ENCODE measurements at regions not wholly inside any gene's neighbourhood (a gene's known extent, or its start where the extent isn't known, plus 50 kb on each side); places are given as distances from the start of the nearest gene placed in this dataset.

- TF ChIP-seq CTCF (conservative IDR thresholded peaks at IDR 0.05) (no peak), ZFX (IDR thresholded peaks at IDR 0.05) (no peak)
- H3K27ac ChIP-seq = no peak overlapping the region
Observed at GRCh38 chr18:60199505-60199904, 173.1 kb downstream of the MC4R start.

- no peak overlapping the region for H3K27ac ChIP-seq
- TF ChIP-seq ZFX (IDR thresholded peaks at IDR 0.05) (no peak), CTCF (conservative IDR thresholded peaks at IDR 0.05) (no peak)
Observed at GRCh38 chr18:60197671-60198462, 174.7 kb downstream of the MC4R start.

- TF ChIP-seq ZFX (IDR thresholded peaks at IDR 0.05) (no peak), CTCF (conservative IDR thresholded peaks at IDR 0.05) (no peak)
- no peak overlapping the region for H3K27ac ChIP-seq
Observed at GRCh38 chr18:60196836-60197606, 175.6 kb downstream of the MC4R start.

- no peak overlapping the region for H3K27ac ChIP-seq
- no peak for TF ChIP-seq CTCF (conservative IDR thresholded peaks at IDR 0.05)
- no peak for TF ChIP-seq ZFX (IDR thresholded peaks at IDR 0.05)
Observed at GRCh38 chr18:60193780-60194179, 178.8 kb downstream of the MC4R start.

- TF ChIP-seq CTCF (conservative IDR thresholded peaks at IDR 0.05) = no peak
- no peak for TF ChIP-seq ZFX (IDR thresholded peaks at IDR 0.05)
- H3K27ac ChIP-seq = no peak overlapping the region
Observed at GRCh38 chr18:60191926-60192325, 180.6 kb downstream of the MC4R start.

GRCh38 chr18:60189856-60190255 is 182.7 kb downstream of the MC4R start:
- TF ChIP-seq ZFX (IDR thresholded peaks at IDR 0.05) (no peak), CTCF (conservative IDR thresholded peaks at IDR 0.05) (no peak)
- H3K27ac ChIP-seq = no peak overlapping the region

GRCh38 chr18:60188958-60189357 is 183.6 kb downstream of the MC4R start:
- no peak for TF ChIP-seq ZFX (IDR thresholded peaks at IDR 0.05)
- TF ChIP-seq CTCF (conservative IDR thresholded peaks at IDR 0.05) = no peak
- no peak overlapping the region for H3K27ac ChIP-seq

Data from C4-2B (cell line).